Left renal pelvis (tissue), 4 donors: ENCODE measurements at regions not wholly inside any gene's neighbourhood (a gene's known extent, or its start where the extent isn't known, plus 50 kb on each side); places are given as distances from the start of the nearest gene placed in this dataset.
"Not testable (repeated sequence)": the region's sequence is repeated elsewhere in the genome, so short reads cannot be mapped to it uniquely, and the experiment has no call there.

Source experiments
- DNase-seq, 4 donors: peaks; one replicate each; pipeline ENCODE4 v3.0.0-alpha.2; 2013; ENCODE audit warnings: low read depth in 4 of 4, low spot score in 3 of 4

DNA sequence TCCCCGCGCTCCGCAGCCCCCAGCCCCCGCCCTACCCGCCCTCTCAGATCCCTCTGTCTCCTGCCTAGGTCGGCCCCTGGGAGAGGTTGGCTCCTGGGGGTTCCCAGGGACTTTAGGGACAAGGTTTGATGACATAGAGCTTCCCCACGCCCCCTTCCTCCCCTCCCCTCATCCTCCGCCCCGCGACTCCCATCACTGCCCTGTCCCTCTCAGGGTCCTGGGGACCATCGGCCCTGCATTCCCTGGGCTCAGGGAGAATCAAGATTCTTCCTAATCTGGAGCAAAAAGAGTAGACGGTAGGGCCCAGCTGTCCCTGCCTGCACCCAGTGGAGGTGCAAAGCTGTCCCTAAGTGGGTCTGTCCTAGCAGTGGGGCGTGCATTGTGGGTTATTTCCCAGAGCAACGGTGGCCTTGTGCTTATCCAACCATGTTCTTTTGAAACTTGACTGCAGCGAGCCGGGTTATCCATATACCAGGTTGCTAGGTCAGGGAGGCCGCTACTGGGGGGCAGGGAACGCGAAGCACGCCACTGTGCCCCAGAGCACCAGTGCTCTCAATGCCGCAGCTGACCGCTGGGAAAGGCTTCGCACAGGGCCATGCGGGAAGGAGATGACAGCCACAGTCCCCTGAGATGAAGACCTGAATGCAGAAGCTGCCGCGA is 124.4 kb upstream of the PRMT8 start:
- DNase-seq: no peak

DNA sequence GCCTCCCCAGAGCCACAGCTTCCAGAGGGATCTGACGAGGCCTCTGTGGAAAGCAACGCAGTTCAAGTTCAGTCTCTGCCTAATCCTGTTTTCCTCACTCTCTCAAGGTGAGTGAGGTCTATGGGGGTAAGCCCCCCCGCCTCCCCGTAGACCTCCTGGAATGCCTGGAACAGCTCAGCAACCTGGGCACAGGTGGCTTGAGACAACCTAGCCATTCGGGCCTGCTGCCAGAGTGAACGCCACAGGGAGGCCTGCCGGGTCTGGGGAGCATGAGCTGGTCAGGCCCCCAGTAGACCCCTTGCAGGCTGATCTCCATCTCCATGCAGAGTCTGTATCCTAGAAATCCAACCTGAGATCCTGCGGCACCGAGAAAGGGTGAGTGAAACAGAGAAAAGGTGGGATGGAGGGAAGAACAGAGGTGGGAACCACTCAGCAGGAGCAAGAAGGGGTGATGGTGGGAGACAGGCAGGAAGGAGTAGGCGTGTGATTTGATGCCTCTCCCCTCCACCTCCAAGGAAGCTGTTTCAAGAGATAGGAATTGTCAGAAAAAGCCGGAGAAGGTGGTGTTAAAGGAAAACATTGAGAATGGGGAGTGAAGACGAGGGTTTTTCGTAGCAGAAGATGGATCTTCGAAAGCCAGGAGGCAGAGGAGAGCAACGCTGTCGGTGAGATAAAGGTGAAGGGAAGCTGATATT is 123.1 kb upstream of the PRMT8 start:
- DNase-seq: no peak

DNA sequence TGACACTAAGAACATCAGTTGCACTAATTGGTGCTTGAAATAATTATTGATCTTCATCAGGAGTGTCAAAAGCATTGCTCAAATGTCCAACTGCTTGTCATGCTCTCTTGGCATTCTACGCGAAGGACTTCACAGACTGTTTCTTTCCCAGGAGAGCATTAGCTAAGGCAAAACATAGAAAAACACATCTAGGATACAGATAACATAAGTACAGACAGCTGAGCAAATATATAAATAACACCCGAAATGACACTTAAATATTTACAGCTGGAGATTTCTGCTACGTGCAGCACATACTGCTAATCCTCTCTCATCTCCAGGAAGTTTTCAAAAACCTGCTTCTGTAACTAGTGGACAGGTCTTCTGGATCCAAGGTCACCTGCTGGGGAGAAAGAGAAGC is 120.0 kb upstream of the PRMT8 start:
- no peak for DNase-seq

DNA sequence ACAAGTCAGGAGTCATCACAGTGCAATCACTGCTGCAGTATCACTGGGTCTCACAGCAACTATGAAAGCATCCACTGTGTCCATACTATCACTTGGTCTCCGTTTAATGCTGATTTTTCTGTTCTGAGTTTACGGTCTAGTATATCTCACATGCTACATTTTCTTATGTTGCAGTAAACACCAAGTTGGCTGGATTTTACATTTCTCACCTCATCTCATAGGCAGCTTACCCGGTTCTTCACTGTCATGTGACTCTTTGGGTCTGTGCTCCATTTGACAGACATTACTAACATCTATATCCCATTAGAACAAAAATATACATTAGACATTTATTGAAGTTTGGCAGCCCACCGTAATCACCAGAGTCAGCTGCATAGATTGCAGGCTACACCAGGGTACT is 115.7 kb upstream of the PRMT8 start:
- DNase-seq: no peak

DNA sequence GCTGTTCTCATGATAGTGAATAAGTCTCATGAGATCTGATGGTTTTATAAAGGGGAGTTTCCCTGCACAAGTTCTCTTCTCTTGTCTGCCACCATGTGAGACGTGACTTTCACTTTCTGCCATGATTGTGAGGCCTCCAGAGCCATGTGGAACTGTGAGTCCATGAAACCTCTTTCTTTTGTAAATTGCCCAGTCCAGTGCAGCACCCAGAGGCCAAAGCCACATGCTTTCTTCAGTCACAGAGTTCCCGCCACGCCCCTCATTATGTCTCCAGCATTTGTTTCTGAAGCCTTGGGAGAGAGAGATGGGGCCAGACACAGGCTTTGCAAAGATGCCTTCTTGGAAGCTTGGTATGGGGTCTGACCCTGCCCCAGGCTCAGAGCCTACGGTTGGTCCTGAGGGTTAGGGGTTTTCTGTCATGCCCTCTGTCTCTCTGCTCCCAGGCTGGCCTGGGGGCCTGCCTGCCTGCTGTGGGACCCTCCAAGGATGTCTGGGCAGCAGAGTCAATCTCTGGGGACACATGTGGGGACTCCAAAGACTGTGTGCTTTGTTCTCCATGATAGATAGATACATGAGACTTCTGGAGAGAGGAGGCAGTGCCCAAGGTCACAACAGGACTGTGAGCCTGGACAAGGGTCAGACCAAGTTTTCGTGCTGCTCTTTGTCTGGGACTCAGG is 114.1 kb upstream of the PRMT8 start:
- DNase-seq: no peak

DNA sequence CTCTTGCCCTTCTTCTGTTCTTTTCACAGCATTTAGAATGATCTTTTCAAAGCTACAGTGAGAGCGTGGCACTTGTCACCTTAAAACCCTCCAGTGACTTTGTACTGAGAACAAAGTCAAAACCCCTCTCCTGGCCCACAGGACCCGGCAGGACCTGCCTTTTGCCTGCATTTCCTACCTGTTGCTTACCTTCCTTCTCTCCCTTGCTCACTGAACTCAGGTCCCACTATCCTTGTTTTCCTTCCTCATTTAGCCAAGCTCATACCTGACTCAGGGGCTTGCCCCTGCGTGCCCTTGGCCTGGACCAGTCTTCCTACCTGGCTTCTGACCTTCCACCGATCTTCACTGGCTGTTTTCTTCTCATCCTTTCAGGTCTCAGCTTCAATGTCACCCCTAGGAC is 112.3 kb upstream of the PRMT8 start:
- DNase-seq: no peak

DNA sequence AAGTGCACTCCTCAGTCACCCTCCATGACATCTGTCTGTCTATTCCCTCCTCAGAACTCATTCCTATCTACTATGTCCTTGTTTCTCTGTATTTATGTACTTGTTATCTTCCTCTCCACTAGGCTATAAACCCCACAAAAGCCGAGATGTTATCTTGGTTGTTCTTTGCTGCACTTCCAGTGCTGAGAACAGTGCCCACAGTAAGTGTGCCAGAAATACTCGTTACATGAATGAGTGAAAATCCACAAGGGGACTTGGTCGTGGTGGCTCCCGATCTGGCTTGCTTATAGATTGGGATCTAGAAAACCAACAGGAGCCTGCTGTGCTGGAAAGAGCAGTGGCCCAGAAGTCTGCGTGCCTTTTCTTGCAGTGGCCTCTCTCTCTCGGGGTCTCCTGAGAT is 111.9 kb upstream of the PRMT8 start:
- DNase-seq: no peak

DNA sequence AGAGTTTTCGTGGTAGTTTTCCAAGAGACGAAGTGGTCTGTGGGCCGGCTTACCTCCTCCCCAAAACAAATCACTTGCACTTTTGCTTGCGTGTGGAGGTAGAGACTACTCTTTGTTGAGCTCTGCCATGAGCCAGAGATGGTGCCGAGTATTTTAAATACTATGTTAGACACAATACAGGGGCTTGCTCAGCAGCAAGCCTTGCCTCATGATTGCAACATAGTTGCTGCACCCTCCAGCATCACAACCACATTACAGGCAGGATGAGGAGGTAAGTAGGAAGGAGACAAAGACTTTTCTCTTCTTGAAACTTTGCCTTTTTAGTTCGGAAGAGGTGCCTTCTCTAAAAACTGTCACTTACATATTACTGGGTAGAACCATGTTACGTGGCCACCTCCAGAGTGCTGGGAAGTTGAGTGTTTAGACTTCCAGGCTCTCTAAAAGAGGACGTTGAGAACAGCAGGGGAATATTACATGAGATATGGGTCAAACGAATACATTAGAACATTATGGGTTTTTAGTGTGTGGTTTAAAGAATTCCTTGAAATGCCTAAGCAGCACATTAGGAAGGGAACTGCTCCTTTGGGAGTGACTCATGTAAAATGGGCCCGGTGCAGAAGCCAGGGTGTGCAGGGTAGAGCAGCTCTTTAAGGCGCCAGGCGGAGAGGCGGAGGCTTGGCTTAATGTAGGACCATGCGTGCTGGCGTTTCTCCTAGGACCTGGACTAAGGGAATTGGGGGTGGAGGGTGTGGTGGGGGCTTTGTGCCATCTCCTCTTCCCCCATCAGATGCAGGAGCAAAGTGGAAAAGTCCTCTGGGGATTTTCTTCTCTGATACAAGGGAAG is 110.6 kb upstream of the PRMT8 start:
- DNase-seq: no peak

DNA sequence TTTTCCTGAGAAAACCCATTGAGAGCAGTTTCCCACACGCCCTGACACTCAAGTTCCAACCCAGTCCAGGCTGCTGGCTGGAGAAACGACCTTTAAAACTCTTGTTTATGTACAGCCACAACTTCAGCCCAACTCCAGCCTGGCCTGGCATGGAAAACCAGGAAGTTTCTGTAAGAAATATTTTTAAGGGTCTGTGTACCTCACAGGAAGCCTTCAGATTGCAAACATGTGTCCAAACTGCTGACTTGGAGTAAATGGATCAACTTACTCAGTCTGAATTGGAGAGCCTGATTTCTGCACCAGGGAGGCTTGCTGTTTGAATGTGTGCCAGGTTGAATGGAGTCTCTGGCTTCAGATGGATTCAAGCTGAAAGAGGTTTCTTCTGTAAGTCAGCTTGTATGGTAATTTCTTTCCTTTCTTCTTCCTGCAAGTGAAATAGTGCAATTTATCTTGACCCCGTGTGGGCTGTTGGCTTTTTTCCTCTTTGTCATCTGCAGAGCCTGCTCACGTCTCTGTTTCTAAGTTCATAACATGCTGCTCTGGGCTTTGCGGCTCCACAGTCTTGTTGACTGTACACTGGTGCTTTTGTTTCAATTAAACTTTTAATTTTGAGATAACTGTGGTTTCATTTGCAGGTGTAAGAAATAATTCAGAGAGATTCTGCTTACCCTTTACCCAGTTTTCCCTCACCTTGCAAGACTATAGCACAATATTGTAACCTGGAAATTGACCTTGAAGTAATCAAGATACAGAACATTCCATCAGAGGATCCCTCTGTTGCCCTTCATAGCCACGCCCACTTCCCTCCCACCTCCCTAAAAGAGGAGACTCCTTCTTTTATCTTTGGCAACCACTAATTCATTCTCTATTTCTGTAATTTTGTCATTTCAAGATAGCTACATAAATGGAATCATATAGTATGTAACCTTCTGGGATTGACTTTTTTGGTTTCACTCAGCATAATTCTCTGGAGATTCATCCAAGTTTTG is 109.7 kb upstream of the PRMT8 start:
- DNase-seq: no peak

DNA sequence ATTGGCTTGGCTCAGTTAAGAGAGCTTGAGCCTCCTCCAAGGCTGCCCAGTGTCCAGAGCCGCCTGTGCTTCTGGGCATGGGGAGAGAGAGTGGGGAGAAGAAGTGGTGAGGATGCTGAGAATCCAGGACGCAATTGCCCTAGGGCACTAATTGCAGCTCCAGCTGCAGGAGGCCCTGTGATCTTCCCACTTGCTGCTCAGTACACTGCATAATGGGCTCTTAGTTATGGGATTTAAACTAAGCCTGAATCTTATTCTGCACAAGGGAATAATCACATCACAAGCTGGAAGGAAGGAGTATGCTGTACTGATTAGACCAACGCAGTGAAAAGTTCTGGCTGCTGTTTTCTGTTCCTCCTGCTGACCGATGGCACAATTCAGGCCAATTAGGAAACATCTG is 101.0 kb upstream of the PRMT8 start:
- DNase-seq: no peak

DNA sequence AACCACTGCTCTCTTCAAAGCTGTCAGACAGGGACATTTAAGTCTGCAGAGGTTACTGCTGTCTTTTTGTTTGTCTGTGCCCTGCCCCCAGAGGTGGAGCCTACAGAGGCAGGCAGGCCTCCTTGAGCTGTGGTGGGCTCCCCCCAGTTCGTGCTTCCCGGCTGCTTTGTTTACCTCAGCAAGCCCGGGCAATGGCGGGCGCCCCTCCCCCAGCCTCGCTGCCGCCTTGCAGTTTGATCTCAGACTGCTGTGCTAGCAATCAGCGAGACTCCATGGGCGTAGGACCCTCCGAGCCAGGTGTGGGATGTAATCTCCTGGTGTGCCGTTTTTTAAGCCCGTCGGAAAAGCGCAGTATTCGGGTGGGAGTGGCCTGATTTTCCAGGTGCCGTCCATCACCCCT is 93.4 kb upstream of the PRMT8 start:
- DNase-seq: not testable (repeated sequence)

DNA sequence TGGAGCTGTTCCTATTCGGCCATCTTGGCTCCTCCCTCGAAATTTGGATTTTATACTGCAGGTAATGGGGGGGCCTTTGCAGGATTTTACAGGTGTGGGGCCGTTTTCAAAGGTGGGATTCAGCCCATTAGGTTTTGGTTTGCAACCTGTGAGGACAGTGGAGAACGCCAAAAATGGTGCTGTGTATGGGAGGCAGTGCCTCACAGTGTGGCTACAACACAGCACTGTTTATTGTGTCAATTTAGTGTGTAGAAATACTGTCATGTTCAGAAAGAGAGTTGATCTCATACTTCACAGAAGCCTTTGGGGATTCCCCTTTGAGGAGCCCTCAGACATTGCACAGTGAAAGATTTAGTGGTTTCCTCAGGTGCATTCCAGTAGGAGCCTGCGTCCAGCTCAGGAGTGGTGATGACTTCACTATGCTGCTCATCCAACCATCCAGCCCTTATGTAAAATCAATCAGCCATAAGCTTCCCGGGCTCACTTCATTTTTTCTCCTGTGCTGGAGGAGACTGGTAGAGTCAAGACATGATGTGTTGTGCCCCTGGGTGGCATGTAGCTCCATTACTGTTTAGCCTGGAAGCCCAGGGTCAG is 92.7 kb upstream of the PRMT8 start:
- DNase-seq: no peak

DNA sequence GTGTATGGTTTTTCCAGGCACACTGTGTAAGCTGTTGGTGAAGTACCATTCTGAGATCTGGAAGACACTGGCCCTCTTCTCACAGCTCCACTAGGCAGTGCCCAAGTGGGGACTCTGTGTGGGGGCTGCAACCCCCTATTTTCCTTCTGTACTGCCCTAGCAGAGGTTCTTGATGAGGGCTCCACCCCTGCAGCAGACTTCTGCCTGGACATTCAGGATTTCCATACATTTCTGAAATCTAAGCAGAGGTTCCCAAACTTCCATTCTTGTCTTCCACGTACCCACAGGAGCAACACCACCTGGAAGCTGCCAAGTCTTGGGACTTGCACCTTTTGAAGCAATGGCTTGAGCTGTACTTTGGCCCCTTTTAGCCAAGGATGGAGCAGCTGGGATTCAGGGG is 85.2 kb upstream of the PRMT8 start:
- DNase-seq: no peak

DNA sequence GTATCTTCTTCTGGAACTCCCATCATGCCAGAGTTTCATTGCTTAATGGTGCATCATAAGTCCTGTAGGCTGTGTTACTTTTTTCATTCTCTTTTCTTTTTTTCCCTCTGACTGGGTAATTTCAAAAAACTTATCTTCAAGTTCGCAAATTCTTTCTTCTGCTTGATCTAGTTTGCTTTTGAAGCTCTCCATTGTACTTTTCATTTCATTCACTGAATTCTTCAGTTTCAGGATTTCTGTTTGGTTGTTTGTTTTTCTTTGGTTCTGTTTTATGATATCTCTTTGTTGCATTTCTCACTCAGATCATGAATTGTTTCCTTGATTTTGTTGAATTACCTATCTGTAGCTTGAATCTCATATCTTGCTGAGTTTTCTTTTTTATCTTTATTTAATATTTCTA is 83.3 kb upstream of the PRMT8 start:
- DNase-seq: no peak

DNA sequence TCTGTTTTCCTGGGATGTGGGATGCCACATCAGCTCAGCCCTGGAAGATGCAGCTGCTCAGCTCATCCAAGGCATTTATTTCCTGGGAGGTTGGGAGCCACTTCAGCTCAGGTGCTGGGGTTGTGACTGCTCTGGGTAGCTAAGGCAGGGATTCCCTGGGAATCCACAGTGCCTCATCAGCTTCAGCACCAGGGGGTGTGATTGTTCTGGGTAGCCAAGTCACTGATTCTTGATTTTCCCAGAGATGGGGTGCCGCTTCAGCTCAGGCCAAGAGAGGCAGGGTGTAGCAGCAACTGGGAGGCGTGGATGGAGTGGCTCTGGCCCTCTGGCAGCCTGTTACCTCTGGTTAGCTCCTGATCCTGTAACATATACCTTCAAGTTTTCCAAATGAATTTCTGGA is 81.3 kb upstream of the PRMT8 start:
- DNase-seq: no peak

DNA sequence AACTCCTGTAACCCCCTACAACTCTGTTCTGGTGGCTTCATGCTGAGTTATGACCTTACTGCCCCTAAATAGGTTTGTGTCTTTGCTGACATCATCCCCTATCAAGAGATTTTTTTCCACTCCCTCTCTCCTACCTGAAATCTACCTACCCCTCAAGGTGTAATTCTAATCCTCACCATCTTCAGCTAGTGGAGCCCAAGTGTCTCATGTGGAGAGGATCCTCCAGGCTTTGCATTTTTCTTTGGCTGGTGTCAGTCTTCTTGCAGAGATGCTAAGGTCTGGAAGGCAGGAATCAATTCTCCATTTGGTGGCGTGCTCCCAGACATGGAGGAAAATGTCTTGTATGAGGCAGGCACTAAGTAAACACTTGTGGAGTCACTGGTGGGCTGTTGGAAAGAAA is 74.8 kb upstream of the PRMT8 start:
- DNase-seq: no peak

DNA sequence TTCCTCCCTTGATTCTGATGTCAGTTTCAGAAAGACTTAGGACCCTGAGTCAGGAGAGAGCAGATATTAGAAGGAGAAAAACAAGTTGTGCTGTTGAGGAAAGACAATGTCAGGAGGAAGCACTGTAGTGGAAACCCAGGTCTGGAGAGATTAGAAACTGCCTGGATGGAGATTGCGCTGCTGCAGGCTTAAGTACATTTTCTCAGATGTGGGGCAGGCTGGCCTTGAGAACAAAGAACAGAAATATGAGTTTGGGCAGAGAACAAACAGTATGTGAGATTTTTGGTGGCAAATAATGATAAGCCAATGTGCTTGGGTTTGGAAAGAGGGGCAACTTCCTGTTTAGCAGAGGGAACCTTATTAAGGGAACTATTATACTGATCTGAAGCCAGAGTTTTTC is 74.3 kb upstream of the PRMT8 start:
- no peak for DNase-seq

DNA sequence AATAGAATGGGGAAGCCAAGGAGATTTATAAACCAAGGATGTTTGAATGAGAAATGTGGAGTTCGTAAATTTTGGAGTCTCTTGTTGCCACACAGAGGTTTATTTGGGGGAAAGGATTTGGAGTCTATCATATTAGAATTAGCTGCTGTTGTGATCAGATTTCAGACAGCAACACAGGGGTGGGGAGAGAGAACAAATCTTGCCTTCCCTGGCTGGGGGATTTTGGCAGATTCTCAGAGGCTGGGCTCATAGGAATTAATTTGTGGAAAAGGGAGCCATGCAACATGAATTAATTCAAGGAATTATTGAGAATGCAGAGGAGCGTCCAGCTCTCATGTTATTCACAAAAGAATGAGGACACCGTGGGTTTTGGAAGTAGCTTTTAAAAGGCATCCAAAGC is 73.9 kb upstream of the PRMT8 start:
- no peak for DNase-seq

DNA sequence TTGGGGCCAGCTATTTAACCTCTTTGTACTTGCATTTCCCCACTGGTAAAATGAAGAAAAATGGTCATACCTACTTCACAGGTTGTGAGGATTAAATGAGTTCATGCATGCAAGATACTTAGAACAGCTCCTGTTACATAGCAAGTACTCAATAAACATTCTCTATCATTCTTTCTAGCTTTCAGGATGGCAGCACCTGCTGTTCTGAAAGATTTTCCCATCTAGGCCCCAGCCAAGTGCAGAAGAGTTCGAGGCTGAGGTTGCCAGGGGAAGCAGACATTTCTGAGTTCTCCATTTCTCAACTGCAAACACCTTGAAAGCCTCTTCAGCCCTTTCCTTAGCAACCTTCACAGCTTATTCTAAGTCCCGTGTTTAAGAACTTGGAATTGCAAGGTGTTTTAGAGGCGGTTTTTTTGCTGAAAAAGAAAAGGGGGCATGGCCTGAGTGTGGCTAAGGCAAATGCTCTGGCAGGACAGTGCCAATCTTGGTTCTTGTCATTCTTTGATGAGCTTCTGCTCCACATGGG is 73.0 kb upstream of the PRMT8 start:
- no peak for DNase-seq
